Prostate gland (tissue), 2 donors: ENCODE measurements at regions not wholly inside any gene's neighbourhood (a gene's known extent, or its start where the extent isn't known, plus 50 kb on each side); places are given as distances from the start of the nearest gene placed in this dataset.

Experiments
- DNase-seq: peaks from one replicate; pipeline ENCODE4 v3.0.0-alpha.2; 2019; ENCODE audit warnings: low spot score
- H3K27ac ChIP-seq, 2 donors: fragments of 200-600 bp; sonication (generic); 2 replicates each; pipeline ENCODE4 v1.5.1; 2017 to 2019
- H3K27me3 ChIP-seq: fragments of 200-600 bp; sonication (generic); replicated peaks from 2 replicates; pipeline ENCODE4 v1.5.1; 2019; ENCODE audit not compliant: insufficient read depth
- H3K36me3 ChIP-seq, 2 donors: fragments of 200-600 bp; sonication (generic); 1 replicate in 1 of 2; 2 replicates in 1 of 2; pipeline versions ENCODE4 v1.5.1 to v1.8.1; 2017 to 2019
- H3K4me1 ChIP-seq: fragments of 200-600 bp; sonication (generic); replicated peaks from 2 replicates; pipeline ENCODE4 v1.5.1; 2019
- H3K4me3 ChIP-seq, 2 donors: fragments of 200-600 bp; sonication (generic); 2 replicates each; pipeline ENCODE4 v1.5.1; 2017 to 2019
- H3K9me3 ChIP-seq: fragments of 200-600 bp; sonication (generic); 2 replicates; pipeline ENCODE4 v1.5.1; 2017
- CTCF ChIP-seq, 4 experiments: fragments of 200-600 bp in 2 of 4; fragments of 450-650 bp in 2 of 4; sonication (generic) in 2 of 4; IDR thresholded peaks; 1 replicate in 3 of 4; 2 replicates in 1 of 4; pipeline ENCODE4 v1.5.1; 2016 to 2019; ENCODE audit warnings: antibody characterized with exemption in 4 of 4, mild to moderate bottlenecking in 2 of 4, moderate library complexity in 2 of 4
- POLR2A ChIP-seq: fragments of 450-650 bp; IDR thresholded peaks from one replicate; pipeline ENCODE4 v1.6.1; 2016; ENCODE audit warnings: antibody characterized with exemption, mild to moderate bottlenecking
- POLR2AphosphoS5 ChIP-seq: sonication (generic); formaldehyde crosslinking; IDR thresholded peaks from one replicate; pipeline ENCODE4 v1.6.1; 2017; ENCODE audit warnings: antibody characterized with exemption
- WGBS: methylation state at CpG from one replicate; pipeline ENCODE4 v1.1.5; 2018; 5-methylcytosine and 5-hydroxymethylcytosine counted together
- intact Hi-C: fragments of 100-400 bp; cut with DNase I; formaldehyde crosslinking; loops from one replicate; pipeline ENCODE4 v1.14.2; 2022

GRCh38 chr2:157093666-157094065, 163.8 kb upstream of the GALNT5 start:
- Histone ChIP-seq H3K36me3 (no peaks in the 10 kb centered on the region), H3K27me3 (no peaks in the 10 kb centered on the region), H3K9me3 (no peaks in the 10 kb centered on the region), H3K4me1 (no peaks in the 10 kb centered on the region), H3K4me3 (no peak overlapping the region), H3K27ac (no peak overlapping the region)
- WGBS = 26% methylated on average over 3 of the region's 3 CpGs
- intact Hi-C loops = no loop called here
- DNase-seq = no peak
- TF ChIP-seq POLR2AphosphoS5 (no peak), CTCF (IDR thresholded peaks at IDR 0.05) (no peak), POLR2A (no peak)

GRCh38 chr2:157105372-157105771, 152.1 kb upstream of the GALNT5 start:
- no peak for TF ChIP-seq CTCF (IDR thresholded peaks at IDR 0.05)
- TF ChIP-seq POLR2A = no peak
- no peak for TF ChIP-seq POLR2AphosphoS5
- WGBS = 92% methylated on average over 1 of the region's 1 CpG
- Histone ChIP-seq H3K4me1 (no peaks in the 10 kb centered on the region), H3K4me3 (no peak overlapping the region), H3K36me3 (no peaks in the 10 kb centered on the region), H3K9me3 (no peaks in the 10 kb centered on the region), H3K27me3 (no peaks in the 10 kb centered on the region), H3K27ac (no peak overlapping the region)
- intact Hi-C loops = no loop called here
- no peak for DNase-seq

GRCh38 chr2:157106950-157107349, 150.6 kb upstream of the GALNT5 start:
- intact Hi-C loops = no loop called here

GRCh38 chr2:157107460-157107859, 150.0 kb upstream of the GALNT5 start:
- no peak for DNase-seq
- intact Hi-C loops = no loop called here
- Histone ChIP-seq H3K27me3 (no peaks in the 10 kb centered on the region), H3K4me3 (no peak overlapping the region), H3K36me3 (no peaks in the 10 kb centered on the region), H3K27ac (no peak overlapping the region), H3K4me1 (no peaks in the 10 kb centered on the region), H3K9me3 (no peaks in the 10 kb centered on the region)
- 92% methylated on average over 1 of the region's 1 CpG for WGBS
- TF ChIP-seq CTCF (IDR thresholded peaks at IDR 0.05) = no peak
- TF ChIP-seq POLR2A = no peak
- TF ChIP-seq POLR2AphosphoS5 = no peak

More at GRCh38 chr2:157106950-157107349, 150.6 kb upstream of the GALNT5 start:
- no peaks in the 10 kb centered on the region for H3K9me3 ChIP-seq
- no peaks in the 10 kb centered on the region for H3K4me1 ChIP-seq
- no peaks in the 10 kb centered on the region for H3K27me3 ChIP-seq
- TF ChIP-seq POLR2AphosphoS5 (no peak), CTCF (IDR thresholded peaks at IDR 0.05) (no peak), POLR2A (no peak)
- WGBS = 96% methylated on average over 1 of the region's 1 CpG
- H3K36me3 ChIP-seq = no peaks in the 10 kb centered on the region
- H3K4me3 ChIP-seq = no peak overlapping the region
- no peak overlapping the region for H3K27ac ChIP-seq
- DNase-seq = no peak

- H3K27ac ChIP-seq = no peak overlapping the region
Measured at GRCh38 chr2:157107877-157108276, 149.6 kb upstream of the GALNT5 start.

More at GRCh38 chr2:157107877-157108276, 149.6 kb upstream of the GALNT5 start:
- no peaks in the 10 kb centered on the region for H3K27me3 ChIP-seq
- no peak overlapping the region for H3K4me3 ChIP-seq
- WGBS = 27% methylated on average over 2 of the region's 2 CpGs
- H3K9me3 ChIP-seq = no peaks in the 10 kb centered on the region
- intact Hi-C loops = no loop called here
- TF ChIP-seq POLR2AphosphoS5 = no peak
- TF ChIP-seq CTCF (IDR thresholded peaks at IDR 0.05) = no peak
- TF ChIP-seq POLR2A = no peak
- no peaks in the 10 kb centered on the region for H3K36me3 ChIP-seq
- DNase-seq = no peak
- no peaks in the 10 kb centered on the region for H3K4me1 ChIP-seq
